OCI-LY7 (cell line): ENCODE measurements at regions not wholly inside any gene's neighbourhood (a gene's known extent, or its start where the extent isn't known, plus 50 kb on each side); places are given as distances from the start of the nearest gene placed in this dataset.

Experiments used
- CTCF ChIP-seq: fragments of 200-600 bp; sonication (generic); conservative IDR thresholded peaks from 2 replicates; pipeline ENCODE4 v1.5.1; 2014; ENCODE audit warnings: mild to moderate bottlenecking, antibody characterized with exemption, low read length, moderate library complexity, mixed read lengths
- EZH2phosphoT487 ChIP-seq: fragments of 200-600 bp; sonication (generic); IDR thresholded peaks from 2 replicates; pipeline ENCODE4 v1.6.1; 2018; ENCODE audit warnings: low read depth, borderline replicate concordance, mild to moderate bottlenecking, mixed run types, antibody characterized with exemption, low read length, moderate library complexity, mixed read lengths

- TF ChIP-seq EZH2phosphoT487, result no peak
- no peak for TF ChIP-seq CTCF
Observed at GRCh38 chr6:135557582-135557981, 60.0 kb upstream of the AHI1 start.
